ENCODE measurements at regions not wholly inside any gene's neighbourhood (a gene's known extent, or its start where the extent isn't known, plus 50 kb on each side); places are given as distances from the start of the nearest gene placed in this dataset.

- no peak for TF ChIP-seq POLR2A (IDR thresholded peaks at IDR 0.05; ENCODE audit: low read depth, low read length)
- TF ChIP-seq POLR2AphosphoS5 (IDR thresholded peaks at IDR 0.05; ENCODE audit: low read depth, low read length): no peak
- TF ChIP-seq SPI1 (IDR thresholded peaks at IDR 0.05; ENCODE audit: low read depth, low read length): no peak
Observed at GRCh38 chr20:36096435-36096834, 58.1 kb upstream of the EPB41L1 start.

Data from GM12891 (cell line).